HEK293 (cell line): ENCODE measurements at regions not wholly inside any gene's neighbourhood (a gene's known extent, or its start where the extent isn't known, plus 50 kb on each side); places are given as distances from the start of the nearest gene placed in this dataset.

Experiments used
- CTCF ChIA-PET: fragments of 350-600 bp; formaldehyde crosslinking; extraction: SDS; loops from one replicate; lab custom pipeline; 2021; ENCODE audit warnings: antibody characterized with exemption; lab: Yijun Ruan, JAX
- POLR2A ChIA-PET: fragments of 300-600 bp; formaldehyde crosslinking; extraction: SDS; loops from one replicate; lab custom pipeline; 2020; ENCODE audit warnings: antibody characterized with exemption, inconsistent platforms; lab: Yijun Ruan, JAX
- H3K27ac ChIP-seq: fragments of 200-500 bp; sonication (Bioruptor generic); 2 replicates; pipeline ENCODE4 v1.5.1; 2014; ENCODE audit warnings: low read depth, low read length, control low read depth, inconsistent platforms; ENCODE audit errors: extremely low read depth
- H3K36me3 ChIP-seq, 2 experiments: fragments of 200-500 bp in 1 of 2; sonication (Bioruptor generic) in 1 of 2; 1 replicate in 1 of 2; 2 replicates in 1 of 2; pipeline ENCODE4 v1.5.1; 2014 to 2017; ENCODE audit warnings: inconsistent platforms in 2 of 2, low read length in 2 of 2; ENCODE audit not compliant: control insufficient read depth in 2 of 2, insufficient read depth in 1 of 2
- H3K4me1 ChIP-seq: fragments of 200-500 bp; sonication (Bioruptor generic); 2 replicates; pipeline ENCODE4 v1.5.1; 2014; ENCODE audit warnings: mild to moderate bottlenecking, low read length, inconsistent platforms; ENCODE audit not compliant: control insufficient read depth, insufficient read depth
- H3K4me3 ChIP-seq: 2 replicates; pipeline ENCODE4 v1.5.1; 2011; ENCODE audit warnings: low read depth, mild to moderate bottlenecking, control low read depth, low read length, moderate library complexity
- H3K9me3 ChIP-seq: fragments of 200-500 bp; sonication (Bioruptor generic); 2 replicates; pipeline ENCODE4 v1.5.1; 2014; ENCODE audit warnings: low read depth, low read length, inconsistent platforms; ENCODE audit not compliant: control insufficient read depth, insufficient read depth
- HOXA7 ChIP-seq: sonication (generic); formaldehyde crosslinking; IDR thresholded peaks from 2 replicates; pipeline ENCODE4 v1.8.1; 2022; ENCODE audit warnings: missing genetic modification reagents, borderline replicate concordance
- HOXC10 ChIP-seq: sonication (generic); formaldehyde crosslinking; IDR thresholded peaks from 2 replicates; pipeline ENCODE4 v1.8.1; 2023; ENCODE audit warnings: mild to moderate bottlenecking, missing genetic modification reagents
- SALL2 ChIP-seq: fragments of 450-650 bp; formaldehyde crosslinking; IDR thresholded peaks from 2 replicates; pipeline ENCODE4 v1.5.0; 2017; ENCODE audit warnings: missing biosample characterization, mild to moderate bottlenecking, missing genetic modification characterization, borderline replicate concordance
- TCF7L2 ChIP-seq: IDR thresholded peaks from 2 replicates; pipeline ENCODE4 v1.6.1; 2011; ENCODE audit warnings: low read depth, mild to moderate bottlenecking, inconsistent platforms, low read length, moderate library complexity, borderline replicate concordance
- ZBTB1 ChIP-seq: fragments of 450-650 bp; formaldehyde crosslinking; IDR thresholded peaks from 2 replicates; pipeline ENCODE4 v1.5.1; 2016; ENCODE audit warnings: missing biosample characterization, missing genetic modification characterization
- ZBTB48 ChIP-seq: fragments of 450-650 bp; formaldehyde crosslinking; IDR thresholded peaks from 2 replicates; pipeline ENCODE4 v1.5.1; 2016; ENCODE audit warnings: missing biosample characterization, missing genetic modification characterization
- ZFP69B ChIP-seq: fragments of 450-650 bp; formaldehyde crosslinking; IDR thresholded peaks from 2 replicates; pipeline ENCODE4 v1.5.1; 2016; ENCODE audit warnings: missing biosample characterization, missing genetic modification characterization
- ZIC2 ChIP-seq: fragments of 450-650 bp; formaldehyde crosslinking; IDR thresholded peaks from 2 replicates; pipeline ENCODE4 v1.5.1; 2016; ENCODE audit warnings: missing biosample characterization, missing genetic modification characterization
- ZNF121 ChIP-seq: fragments of 450-650 bp; formaldehyde crosslinking; IDR thresholded peaks from 2 replicates; pipeline ENCODE4 v1.5.1; 2016; ENCODE audit warnings: missing biosample characterization, missing genetic modification characterization
- ZNF132 ChIP-seq: fragments of 450-650 bp; formaldehyde crosslinking; IDR thresholded peaks from 2 replicates; pipeline ENCODE4 v1.5.1; 2017; ENCODE audit warnings: missing biosample characterization, missing genetic modification characterization, borderline replicate concordance
- ZNF138 ChIP-seq: fragments of 450-650 bp; formaldehyde crosslinking; IDR thresholded peaks from 2 replicates; pipeline ENCODE4 v1.5.1; 2016; ENCODE audit warnings: missing biosample characterization, missing genetic modification characterization, borderline replicate concordance
- ZNF140 ChIP-seq: fragments of 450-650 bp; formaldehyde crosslinking; IDR thresholded peaks from 2 replicates; pipeline ENCODE4 v1.5.1; 2016; ENCODE audit warnings: missing biosample characterization, missing genetic modification characterization
- ZNF146 ChIP-seq: fragments of 450-650 bp; formaldehyde crosslinking; IDR thresholded peaks from 2 replicates; pipeline ENCODE4 v1.5.1; 2016; ENCODE audit warnings: missing biosample characterization, missing genetic modification characterization
- ZNF174 ChIP-seq: fragments of 450-650 bp; formaldehyde crosslinking; IDR thresholded peaks from 2 replicates; pipeline ENCODE4 v1.5.0; 2017; ENCODE audit warnings: missing biosample characterization, mild to moderate bottlenecking, missing genetic modification characterization
- ZNF18 ChIP-seq: fragments of 450-650 bp; formaldehyde crosslinking; IDR thresholded peaks from 2 replicates; pipeline ENCODE4 v1.5.1; 2016; ENCODE audit warnings: missing biosample characterization, missing genetic modification characterization
- ZNF202 ChIP-seq: fragments of 450-650 bp; formaldehyde crosslinking; IDR thresholded peaks from 2 replicates; pipeline ENCODE4 v1.5.1; 2016; ENCODE audit warnings: missing biosample characterization, missing genetic modification characterization, borderline replicate concordance
- ZNF280C ChIP-seq: fragments of 450-650 bp; formaldehyde crosslinking; IDR thresholded peaks from 2 replicates; pipeline ENCODE4 v1.5.1; 2016; ENCODE audit warnings: missing biosample characterization, missing genetic modification characterization
- ZNF404 ChIP-seq: fragments of 450-650 bp; formaldehyde crosslinking; IDR thresholded peaks from 2 replicates; pipeline ENCODE4 v1.5.1; 2017; ENCODE audit warnings: missing biosample characterization, missing genetic modification characterization
- ZNF426 ChIP-seq: fragments of 450-650 bp; formaldehyde crosslinking; IDR thresholded peaks from 2 replicates; pipeline ENCODE4 v1.5.1; 2017; ENCODE audit warnings: missing biosample characterization, missing genetic modification characterization, mild to moderate bottlenecking, inconsistent platforms, moderate library complexity
- ZNF433 ChIP-seq: fragments of 450-650 bp; formaldehyde crosslinking; IDR thresholded peaks from 2 replicates; pipeline ENCODE4 v1.5.1; 2016; ENCODE audit warnings: missing biosample characterization, missing genetic modification characterization, low read depth
- ZNF48 ChIP-seq: fragments of 450-650 bp; formaldehyde crosslinking; IDR thresholded peaks from 2 replicates; pipeline ENCODE4 v1.5.1; 2016; ENCODE audit warnings: missing biosample characterization, missing genetic modification characterization
- ZNF549 ChIP-seq: fragments of 450-650 bp; IDR thresholded peaks from 2 replicates; pipeline ENCODE4 v1.5.1; 2018; ENCODE audit warnings: missing biosample characterization, missing genetic modification characterization, mild to moderate bottlenecking, inconsistent platforms, moderate library complexity
- ZNF561 ChIP-seq: fragments of 450-650 bp; IDR thresholded peaks from 2 replicates; pipeline ENCODE4 v1.5.1; 2018; ENCODE audit warnings: missing biosample characterization, missing genetic modification characterization, borderline replicate concordance
- ZNF580 ChIP-seq: fragments of 450-650 bp; formaldehyde crosslinking; IDR thresholded peaks from 2 replicates; pipeline ENCODE4 v1.5.1; 2016; ENCODE audit warnings: missing biosample characterization, missing genetic modification characterization
- ZNF610 ChIP-seq: fragments of 450-650 bp; formaldehyde crosslinking; IDR thresholded peaks from 2 replicates; pipeline ENCODE4 v1.5.1; 2016; ENCODE audit warnings: missing biosample characterization, missing genetic modification characterization, borderline replicate concordance
- ZNF654 ChIP-seq: fragments of 450-650 bp; formaldehyde crosslinking; IDR thresholded peaks from 2 replicates; pipeline ENCODE4 v1.5.1; 2016; ENCODE audit warnings: low read depth, missing biosample characterization, missing genetic modification characterization
- ZNF704 ChIP-seq: fragments of 450-650 bp; formaldehyde crosslinking; IDR thresholded peaks from 2 replicates; pipeline ENCODE4 v1.5.1; 2016; ENCODE audit warnings: missing biosample characterization, missing genetic modification characterization
- ZNF837 ChIP-seq: fragments of 450-650 bp; formaldehyde crosslinking; IDR thresholded peaks from 2 replicates; pipeline ENCODE4 v1.5.1; 2016; ENCODE audit warnings: missing biosample characterization, missing genetic modification characterization

- ChIA-PET CTCF (no interaction called here), POLR2A (no interaction called here)
- H3K4me3 ChIP-seq: no peak overlapping the region
Measured at GRCh38 chr1:79648126-79648525, 641.6 kb upstream of the ADGRL4 start.

GRCh38 chr1:79646880-79647279 lies 640.4 kb upstream of the ADGRL4 start:
- no peak for TF ChIP-seq ZNF132 (tag by site-specific recombination)
- TF ChIP-seq ZNF18 (tag by site-specific recombination): no peak
- no peak for TF ChIP-seq ZNF654 (tag by site-specific recombination)
- peak; percentile 52; the same call in 1 of the 2 replicates for TF ChIP-seq TCF7L2
- H3K4me3 ChIP-seq: no peak overlapping the region
- CTCF ChIA-PET: interaction anchor here (0.7 kb wide), 1 partner anchor 12 kb away, joined by 3 read pairs; no protein-coding TSS in a partner anchor
- H3K27ac ChIP-seq: no peak overlapping the region
- POLR2A ChIA-PET: no interaction called here
- no peaks in the 10 kb centered on the region for H3K36me3 ChIP-seq
- no peaks in the 10 kb centered on the region for H3K9me3 ChIP-seq
- H3K4me1 ChIP-seq: no peaks in the 10 kb centered on the region

More at GRCh38 chr1:79648126-79648525, 641.6 kb upstream of the ADGRL4 start:
- H3K9me3 ChIP-seq: no peaks in the 10 kb centered on the region
- TF ChIP-seq SALL2 (tag by site-specific recombination) (no peak), HOXC10 (CRISPR knock-in tag) (no peak), ZNF140 (tag by site-specific recombination) (no peak), ZNF561 (tag by site-specific recombination) (no peak), ZNF837 (tag by site-specific recombination) (no peak), ZNF146 (no peak), ZBTB1 (tag by site-specific recombination) (no peak), ZNF426 (tag by site-specific recombination) (no peak), ZNF404 (tag by site-specific recombination) (no peak), ZBTB48 (tag by site-specific recombination) (no peak), ZIC2 (tag by site-specific recombination) (no peak), ZNF433 (tag by site-specific recombination) (no peak), ZNF138 (tag by site-specific recombination) (no peak), ZNF580 (tag by site-specific recombination) (no peak), ZNF174 (tag by site-specific recombination) (no peak), ZFP69B (no peak), ZNF121 (no peak), ZNF549 (tag by site-specific recombination) (no peak), ZNF610 (tag by site-specific recombination) (no peak), HOXA7 (no peak)
- H3K4me1 ChIP-seq: no peaks in the 10 kb centered on the region
- H3K36me3 ChIP-seq: no peaks in the 10 kb centered on the region
- H3K27ac ChIP-seq: no peak overlapping the region

GRCh38 chr1:79638382-79638781 lies 631.9 kb upstream of the ADGRL4 start:
- Histone ChIP-seq H3K4me3 (no peak overlapping the region), H3K9me3 (no peaks in the 10 kb centered on the region), H3K4me1 (no peaks in the 10 kb centered on the region), H3K36me3 (no peaks in the 10 kb centered on the region), H3K27ac (no peak overlapping the region)
- ChIA-PET CTCF (no interaction called here), POLR2A (no interaction called here)
- TF ChIP-seq ZNF146 (no peak), ZNF280C (tag by site-specific recombination) (no peak), ZNF837 (tag by site-specific recombination) (no peak), ZNF704 (no peak), ZNF202 (tag by site-specific recombination) (no peak), ZNF48 (no peak)
